GM21786 (cell line): ENCODE measurements at regions not wholly inside any gene's neighbourhood (a gene's known extent, or its start where the extent isn't known, plus 50 kb on each side); places are given as distances from the start of the nearest gene placed in this dataset.
"Not testable (repeated sequence)": the region's sequence is repeated elsewhere in the genome, so short reads cannot be mapped to it uniquely, and the experiment has no call there.

Source experiments
- ATAC-seq: cut with Tn5 transposase; IDR thresholded peaks from one replicate; pipeline ENCODE4 v1.9.1; 2021; ENCODE audit not compliant: unreplicated experiment

DNA sequence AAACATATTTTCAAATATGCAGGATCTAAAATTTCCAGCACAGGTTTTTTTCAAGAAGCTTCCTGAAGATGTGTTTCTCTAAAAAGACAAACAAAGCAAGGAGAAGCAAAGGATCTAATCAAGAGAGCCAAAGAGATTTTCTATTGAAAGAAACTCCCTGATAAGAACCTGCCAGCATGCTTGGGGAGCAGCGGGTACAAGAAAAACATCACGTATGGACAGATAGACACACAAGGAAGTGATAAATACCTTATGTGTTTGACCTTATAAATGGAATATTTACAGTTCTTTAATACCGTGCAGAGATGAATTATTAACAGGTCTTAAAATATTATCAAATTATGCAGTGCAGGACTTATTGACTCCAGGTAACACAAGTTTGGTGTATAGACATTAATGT is 562.1 kb downstream of the DACH1 start:
- ATAC-seq = no peak

- no peak for ATAC-seq
Measured at GRCh38 chr13:71303144-71303543, 563.9 kb downstream of the DACH1 start.

DNA sequence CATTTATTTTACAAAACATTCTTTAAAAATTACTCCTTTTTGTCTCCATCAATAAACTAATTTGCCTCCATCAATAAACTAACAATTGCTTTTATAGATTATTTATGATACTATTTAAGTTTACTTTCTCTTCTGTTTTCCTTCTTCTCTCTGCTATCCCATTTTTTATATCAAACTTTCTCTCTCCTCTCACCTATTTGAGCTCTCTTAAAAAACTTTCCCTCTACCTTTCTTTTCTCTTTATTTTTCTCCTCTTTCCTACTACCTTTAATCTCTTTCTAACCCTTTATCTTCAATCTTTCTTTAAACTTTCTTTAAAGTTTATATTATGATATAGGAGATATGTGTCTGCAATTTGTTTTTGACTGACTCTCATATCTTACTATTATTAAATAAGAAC is 566.4 kb downstream of the DACH1 start:
- ATAC-seq = no peak

GRCh38 chr13:71291842-71292146 is 575.2 kb downstream of the DACH1 start:
- no peak for ATAC-seq

DNA sequence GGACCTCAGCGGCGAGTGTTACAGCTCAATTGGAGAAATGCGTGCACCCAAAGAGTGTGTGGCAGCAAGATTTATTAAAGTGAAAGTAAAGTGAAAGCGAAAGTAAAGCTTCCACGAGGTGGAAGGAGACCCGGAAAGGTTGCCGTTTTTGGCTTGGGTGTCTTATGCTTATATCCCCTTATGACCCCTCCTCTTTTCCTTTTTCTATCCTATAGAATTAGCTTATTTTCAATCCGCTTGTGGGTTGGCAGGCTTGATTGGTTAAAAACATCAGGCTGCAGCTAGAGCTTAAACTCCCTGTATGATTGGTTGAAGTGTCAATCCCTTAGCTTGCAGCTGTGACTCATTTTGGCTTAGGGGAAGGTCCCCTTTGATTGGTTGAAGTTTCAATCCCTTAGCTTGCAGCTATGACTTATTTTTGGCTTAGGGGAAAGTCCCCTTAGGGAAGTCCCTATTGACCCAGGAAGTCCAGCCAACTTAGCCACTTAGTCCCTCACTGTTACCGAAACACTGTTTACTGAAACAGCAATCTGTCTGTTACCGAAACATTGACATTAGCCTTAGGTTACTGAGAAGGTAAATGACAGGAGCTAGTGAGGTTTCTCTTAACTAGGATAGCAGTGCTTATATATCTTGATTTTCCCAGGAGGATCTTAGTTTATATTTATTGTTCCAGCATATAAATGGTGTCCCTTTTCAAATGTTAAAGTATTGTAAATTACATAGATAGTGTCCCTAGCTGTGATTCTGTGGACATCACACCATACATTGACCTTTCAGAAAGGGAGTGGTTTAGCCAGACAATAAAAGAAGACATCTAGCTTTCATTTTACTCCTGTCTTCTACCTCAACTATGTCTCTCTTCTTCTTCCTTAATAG is 575.8 kb downstream of the DACH1 start:
- peak; percentile 88 for ATAC-seq

DNA sequence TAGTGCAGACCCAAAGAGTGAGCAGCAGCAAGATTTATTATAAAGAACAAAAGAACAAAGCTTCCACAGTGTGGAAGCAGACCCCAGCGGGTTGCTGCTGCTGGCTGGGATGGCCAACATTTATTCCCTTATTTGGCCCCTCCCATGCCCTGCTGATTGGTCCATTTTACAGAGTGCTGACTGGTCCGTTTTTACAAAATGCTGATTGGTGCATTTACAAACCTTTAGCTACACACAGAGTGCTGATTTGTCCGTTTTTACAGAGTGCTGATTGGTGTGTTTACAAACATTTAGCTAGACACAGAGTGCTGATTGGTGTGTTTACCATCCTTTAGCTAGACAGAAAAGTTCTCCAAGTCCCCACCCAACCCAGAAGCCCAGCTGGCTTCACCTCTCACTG is 577.0 kb downstream of the DACH1 start:
- ATAC-seq = not testable (repeated sequence)

DNA sequence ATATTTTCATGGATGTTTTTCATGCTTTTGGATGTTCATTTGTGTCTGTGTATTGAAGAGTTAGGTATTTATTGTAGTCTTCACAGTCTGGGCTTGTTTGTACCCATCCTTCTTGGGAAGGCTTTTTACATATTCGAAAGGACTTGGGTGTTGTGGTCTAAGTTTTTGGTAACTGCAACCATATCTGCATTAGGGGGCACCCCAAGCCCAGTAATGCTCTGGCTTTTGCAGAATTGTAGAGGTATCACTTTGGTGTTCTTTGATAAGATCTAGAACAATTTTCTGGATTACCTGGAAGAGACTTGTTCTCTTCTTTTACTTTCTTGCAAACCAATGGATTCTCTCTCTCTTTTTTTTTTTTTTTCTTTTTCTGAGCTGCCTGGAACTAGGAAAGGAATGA is 581.3 kb downstream of the DACH1 start:
- peak; percentile 43 for ATAC-seq

DNA sequence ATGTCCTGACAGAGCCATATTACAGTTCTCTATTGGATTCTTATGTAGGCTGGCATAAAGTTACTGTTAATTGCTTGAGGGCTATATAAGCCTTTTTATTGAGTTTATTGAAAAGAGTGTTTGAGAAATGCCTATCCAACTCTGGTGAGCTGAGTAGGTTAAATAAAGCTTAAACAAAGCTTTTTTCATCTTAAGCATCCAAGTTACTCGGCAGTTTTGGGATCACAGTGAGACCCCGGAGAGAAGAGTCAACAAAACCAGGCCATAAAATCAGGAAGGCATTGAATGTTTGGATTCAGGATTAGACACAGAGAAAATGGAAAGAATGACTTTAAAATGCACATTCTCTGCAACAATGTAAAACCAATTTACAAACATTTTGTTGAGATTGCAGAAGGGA is 588.5 kb downstream of the DACH1 start:
- no peak for ATAC-seq

DNA sequence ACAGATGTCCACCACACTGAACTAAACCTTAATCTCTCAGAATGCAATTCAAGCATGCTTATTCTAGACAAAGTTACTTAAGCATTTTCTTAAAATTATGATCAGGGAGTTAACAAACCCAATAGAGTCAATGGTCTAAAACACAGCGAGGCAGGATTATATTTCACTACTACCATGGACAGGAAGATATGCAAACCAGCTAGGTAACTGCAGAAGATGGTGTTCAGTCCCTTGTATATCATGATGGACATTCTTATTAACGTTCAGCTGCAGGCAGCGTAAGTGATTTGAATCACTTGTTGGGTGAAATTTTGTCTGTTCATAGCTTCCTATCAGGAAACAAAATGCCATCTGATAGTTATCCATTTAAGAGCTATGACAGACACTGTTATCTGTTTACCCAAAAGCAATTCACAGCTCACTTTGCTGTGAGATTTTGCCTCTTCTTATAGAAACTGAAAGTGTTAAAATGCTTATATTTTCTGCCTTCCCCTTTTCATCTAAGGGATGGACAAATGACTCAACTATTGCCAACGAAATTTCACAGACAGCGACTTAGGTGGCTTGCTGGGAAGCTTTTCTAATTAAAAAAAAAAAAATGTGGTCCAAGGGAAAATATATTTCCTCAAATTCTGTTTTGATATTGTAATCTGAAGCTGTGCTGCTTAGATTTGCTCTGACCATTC is 591.9 kb downstream of the DACH1 start:
- peak; percentile 94 for ATAC-seq

DNA sequence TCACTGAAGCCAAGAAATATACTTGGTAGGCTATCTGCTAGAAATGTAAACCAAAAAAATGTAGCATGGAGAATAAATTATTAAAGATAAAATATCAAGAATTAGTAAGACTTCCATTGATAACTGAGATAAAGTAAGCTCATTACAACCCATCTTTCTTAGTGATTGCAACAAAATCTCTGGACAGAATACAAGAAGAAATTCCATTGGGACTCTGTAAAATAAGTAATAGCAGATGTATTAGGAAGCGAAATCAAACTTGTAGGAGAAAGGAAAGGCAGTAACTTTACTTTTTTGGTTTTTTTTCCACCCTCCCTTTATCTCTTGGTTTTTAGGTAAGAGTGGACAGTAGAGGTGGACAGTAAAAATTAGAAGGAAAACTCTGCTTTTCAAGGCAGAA is 605.7 kb downstream of the DACH1 start:
- ATAC-seq = no peak

DNA sequence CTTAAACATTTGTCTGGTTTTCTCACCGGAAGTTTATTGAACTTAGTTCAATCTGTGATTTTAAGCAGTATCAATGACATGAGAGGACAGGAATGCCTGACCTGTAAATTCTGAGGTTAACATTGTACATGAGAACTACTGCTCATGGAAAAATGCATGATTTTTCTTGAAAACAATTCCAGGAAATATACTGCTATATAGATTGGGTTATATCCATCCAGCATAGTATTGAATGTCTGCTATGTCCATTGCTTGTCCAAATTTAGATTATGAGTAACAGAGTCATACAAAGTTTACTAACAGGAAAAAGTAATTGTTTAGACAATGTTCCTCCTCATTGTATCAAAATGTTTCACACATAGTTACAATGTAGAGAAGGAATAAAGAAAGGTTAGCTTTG is 606.8 kb downstream of the DACH1 start:
- no peak for ATAC-seq

- no peak for ATAC-seq
Measured at GRCh38 chr13:71255633-71256032, 611.4 kb downstream of the DACH1 start.

GRCh38 chr13:71254384-71254783 is 612.6 kb downstream of the DACH1 start:
- ATAC-seq = no peak

DNA sequence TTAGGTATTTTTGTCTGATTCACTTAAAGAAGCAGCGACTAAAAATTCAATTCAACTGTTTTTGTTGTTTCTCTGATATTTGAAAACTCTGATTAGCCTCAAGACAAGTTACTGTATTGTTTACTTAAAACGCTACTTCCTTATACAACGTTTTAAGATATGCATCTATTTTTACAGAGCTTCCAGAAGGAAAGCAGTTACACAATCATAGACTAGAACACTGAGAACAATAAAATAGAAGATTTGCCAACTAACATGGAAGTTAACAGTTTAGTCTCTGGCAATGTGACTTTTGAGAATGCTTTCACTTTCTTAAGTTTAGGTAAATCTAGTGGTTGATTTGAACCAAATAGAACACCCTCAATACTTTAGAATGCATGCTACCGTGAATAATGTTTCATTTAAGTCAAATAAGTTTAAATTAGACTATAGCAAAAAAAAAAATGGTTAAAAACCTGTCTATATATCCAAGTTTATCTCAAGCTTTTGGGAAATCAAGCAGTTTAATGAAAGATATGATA is 614.8 kb downstream of the DACH1 start:
- ATAC-seq = no peak

GRCh38 chr13:71251292-71251951 is 615.6 kb downstream of the DACH1 start:
- ATAC-seq = no peak

DNA sequence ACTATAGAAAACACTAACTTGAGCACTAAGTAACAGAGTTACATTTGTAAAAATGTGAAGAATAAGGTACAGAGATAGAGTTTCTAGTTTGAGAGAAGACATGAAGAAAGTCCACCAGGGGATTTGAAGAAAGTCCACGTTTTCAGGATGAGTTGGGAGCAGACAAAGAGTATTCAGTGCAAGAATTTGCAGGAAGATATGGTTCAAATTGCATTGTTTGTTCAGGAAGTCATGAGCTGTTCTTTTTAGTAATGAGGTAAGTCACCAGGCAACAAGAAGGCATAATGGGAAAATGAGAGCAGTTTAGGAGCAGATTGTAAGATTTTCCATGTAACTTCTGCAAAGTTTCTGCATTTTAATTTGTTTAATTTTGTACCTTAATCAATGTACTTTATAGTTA is 618.0 kb downstream of the DACH1 start:
- ATAC-seq = no peak

DNA sequence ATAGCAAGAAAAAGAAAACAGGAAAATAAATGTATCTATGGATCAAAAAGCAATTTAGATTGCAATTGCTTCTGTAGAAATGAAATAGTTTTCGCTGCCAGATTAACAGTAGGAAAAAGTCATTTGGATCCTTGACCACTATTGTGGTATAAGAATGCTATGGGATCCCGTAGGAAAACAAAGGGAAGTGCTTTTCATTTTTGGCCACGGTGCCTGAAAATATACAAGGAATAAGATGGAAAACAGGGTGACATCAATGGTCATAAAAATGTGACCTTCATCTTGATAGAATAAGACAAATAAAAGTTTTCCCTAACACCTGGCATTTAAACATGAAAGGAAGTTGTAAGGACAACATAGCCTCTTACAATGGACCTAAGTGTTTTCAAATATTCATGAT is 622.8 kb downstream of the DACH1 start:
- no peak for ATAC-seq

- ATAC-seq = no peak
Measured at GRCh38 chr13:71242201-71242600, 624.8 kb downstream of the DACH1 start.

GRCh38 chr13:71240911-71241310 is 626.1 kb downstream of the DACH1 start:
- ATAC-seq = no peak

GRCh38 chr13:71237332-71237731 is 629.7 kb downstream of the DACH1 start:
- no peak for ATAC-seq

GRCh38 chr13:71219698-71220415 is 647.1 kb downstream of the DACH1 start:
- ATAC-seq = no peak
